GM12891 (cell line): ENCODE measurements at regions not wholly inside any gene's neighbourhood (a gene's known extent, or its start where the extent isn't known, plus 50 kb on each side); places are given as distances from the start of the nearest gene placed in this dataset.

ENCODE experiments used
- POLR2A ChIP-seq: IDR thresholded peaks from 2 replicates; pipeline ENCODE4 v1.6.1; 2011; ENCODE audit warnings: low read depth, low read length, control low read depth
- POLR2AphosphoS5 ChIP-seq: IDR thresholded peaks from 2 replicates; pipeline ENCODE4 v1.6.1; 2011; ENCODE audit warnings: low read depth, low read length, control low read depth
- POU2F2 ChIP-seq: IDR thresholded peaks from 2 replicates; pipeline ENCODE4 v1.6.1; 2011; ENCODE audit warnings: low read depth, mild to moderate bottlenecking, control low read depth, low read length, moderate library complexity
- SPI1 ChIP-seq: IDR thresholded peaks from 2 replicates; pipeline ENCODE4 v1.6.1; 2011; ENCODE audit warnings: low read depth, low read length, control low read depth
- TAF1 ChIP-seq: IDR thresholded peaks from 2 replicates; pipeline ENCODE4 v1.6.1; 2011; ENCODE audit warnings: low read depth, low read length, control low read depth

- TF ChIP-seq POLR2AphosphoS5 = no peak
- TF ChIP-seq POLR2A = no peak
- no peak for TF ChIP-seq SPI1
- TF ChIP-seq TAF1 = no peak
- no peak for TF ChIP-seq POU2F2
Observed at GRCh38 chr10:28768227-28768626, 90.9 kb downstream of the BAMBI start.
